ENCODE measurements at regions not wholly inside any gene's neighbourhood (a gene's known extent, or its start where the extent isn't known, plus 50 kb on each side); places are given as distances from the start of the nearest gene placed in this dataset.

- Mint-ChIP-seq H3K27me3 (no peaks in the 10 kb centered on the region), H3K36me3 (ENCODE audit: low read depth) (no peaks in the 10 kb centered on the region), H3K4me3 (no peak overlapping the region), H3K27ac (no peak overlapping the region), H3K4me1 (ENCODE audit: low read depth) (no peaks in the 10 kb centered on the region), H3K9me3 (no peaks in the 10 kb centered on the region)
- Histone ChIP-seq H3K4me1 (ENCODE audit: insufficient read depth, low read length) (no peaks in the 10 kb centered on the region), H3K27ac (ENCODE audit: low read depth in 1 of 2, low read length in 2 of 2) (no peak overlapping the region), H3K27me3 (ENCODE audit: control insufficient read depth in 1 of 2, insufficient read depth in 2 of 2, low read length in 2 of 2) (no peaks in the 10 kb centered on the region), H3K9me3 (ENCODE audit: control insufficient read depth in 1 of 2, insufficient read depth in 1 of 2, low read length in 2 of 2) (no peaks in the 10 kb centered on the region), H3K36me3 (ENCODE audit: insufficient read depth, low read length) (no peaks in the 10 kb centered on the region), H3K4me3 (ENCODE audit: low read length) (no peak overlapping the region)
- intact Hi-C loops (cut with DNase I, micrococcal nuclease), result no loop called here
- no peak for ATAC-seq (ENCODE audit: poor library complexity)
- no peak for TF ChIP-seq CTCF (IDR thresholded peaks at IDR 0.05)
- no peak for DNase-seq
- CTCF ChIA-PET, result no interaction called here
- POLR2A ChIA-PET, result no interaction called here
Observed at GRCh38 chr1:79325126-79325525, 318.6 kb upstream of the ADGRL4 start.

- no peak for DNase-seq
- Histone ChIP-seq H3K9me3 (ENCODE audit: control insufficient read depth in 1 of 2, insufficient read depth in 1 of 2, low read length in 2 of 2) (no peaks in the 10 kb centered on the region), H3K36me3 (ENCODE audit: insufficient read depth, low read length) (no peaks in the 10 kb centered on the region), H3K27me3 (ENCODE audit: control insufficient read depth in 1 of 2, insufficient read depth in 2 of 2, low read length in 2 of 2) (no peaks in the 10 kb centered on the region), H3K4me3 (ENCODE audit: low read length) (no peak overlapping the region), H3K4me1 (ENCODE audit: insufficient read depth, low read length) (no peaks in the 10 kb centered on the region), H3K27ac (ENCODE audit: low read depth in 1 of 2, low read length in 2 of 2) (no peak overlapping the region)
- no peaks in the 10 kb centered on the region for H3K36me3 Mint-ChIP-seq (ENCODE audit: low read depth)
- no peak for ATAC-seq (ENCODE audit: poor library complexity)
- intact Hi-C loops (cut with DNase I, micrococcal nuclease), result no loop called here
- ChIA-PET CTCF (no interaction called here), POLR2A (no interaction called here)
- H3K27me3 Mint-ChIP-seq, result no peaks in the 10 kb centered on the region
- H3K4me3 Mint-ChIP-seq, result no peak overlapping the region
- no peak overlapping the region for H3K27ac Mint-ChIP-seq
- no peak for TF ChIP-seq CTCF (IDR thresholded peaks at IDR 0.05)
- H3K4me1 Mint-ChIP-seq (ENCODE audit: low read depth), result no peaks in the 10 kb centered on the region
- H3K9me3 Mint-ChIP-seq, result no peaks in the 10 kb centered on the region
Observed at GRCh38 chr1:79323239-79324025, 316.9 kb upstream of the ADGRL4 start.

GRCh38 chr1:79322511-79323027, 316.0 kb upstream of the ADGRL4 start:
- no peak for DNase-seq
- H3K27me3 Mint-ChIP-seq, result no peaks in the 10 kb centered on the region
- intact Hi-C loops (cut with DNase I, micrococcal nuclease), result no loop called here
- H3K27ac Mint-ChIP-seq, result no peak overlapping the region
- ChIA-PET POLR2A (no interaction called here), CTCF (no interaction called here)
- H3K4me3 Mint-ChIP-seq, result no peak overlapping the region
- no peak for TF ChIP-seq CTCF (IDR thresholded peaks at IDR 0.05)
- no peaks in the 10 kb centered on the region for H3K9me3 Mint-ChIP-seq
- Histone ChIP-seq H3K9me3 (ENCODE audit: control insufficient read depth in 1 of 2, insufficient read depth in 1 of 2, low read length in 2 of 2) (no peaks in the 10 kb centered on the region), H3K27ac (ENCODE audit: low read depth in 1 of 2, low read length in 2 of 2) (no peak overlapping the region), H3K4me3 (ENCODE audit: low read length) (no peak overlapping the region), H3K27me3 (ENCODE audit: control insufficient read depth in 1 of 2, insufficient read depth in 2 of 2, low read length in 2 of 2) (no peaks in the 10 kb centered on the region), H3K4me1 (ENCODE audit: insufficient read depth, low read length) (no peaks in the 10 kb centered on the region), H3K36me3 (ENCODE audit: insufficient read depth, low read length) (no peaks in the 10 kb centered on the region)
- no peaks in the 10 kb centered on the region for H3K36me3 Mint-ChIP-seq (ENCODE audit: low read depth)
- ATAC-seq (ENCODE audit: poor library complexity), result no peak
- no peaks in the 10 kb centered on the region for H3K4me1 Mint-ChIP-seq (ENCODE audit: low read depth)
